ENCODE measurements at regions not wholly inside any gene's neighbourhood (a gene's known extent, or its start where the extent isn't known, plus 50 kb on each side); places are given as distances from the start of the nearest gene placed in this dataset.
"Not testable (repeated sequence)": the region's sequence is repeated elsewhere in the genome, so short reads cannot be mapped to it uniquely, and the experiment has no call there.

DNA sequence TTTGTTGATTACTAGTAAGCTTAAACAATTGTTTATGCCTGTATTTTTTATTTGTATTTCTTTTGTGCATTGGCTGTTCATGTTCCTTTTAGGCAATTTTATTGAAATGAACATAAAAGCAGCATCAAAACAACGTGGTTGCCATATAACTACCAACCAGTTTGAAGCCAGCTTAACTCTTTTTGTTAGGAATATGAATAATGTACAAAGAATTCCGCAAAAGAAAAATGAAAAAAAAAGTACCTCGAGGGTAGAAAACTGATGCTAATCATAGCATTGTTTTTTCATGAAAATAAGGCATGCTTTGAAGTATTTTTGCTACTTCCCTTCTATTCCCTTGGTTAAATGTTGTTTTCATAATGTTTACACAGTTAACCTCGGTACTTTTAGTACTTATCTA, 1024.0 kb upstream of the SLIT2 start:
- FAIRE-seq (no peak), DNase-seq (ENCODE audit: insufficient read length, low spot score) (no peak)
- no peak for TF ChIP-seq POLR2A (IDR thresholded peaks at IDR 0.05; ENCODE audit: low read depth, low read length)

DNA sequence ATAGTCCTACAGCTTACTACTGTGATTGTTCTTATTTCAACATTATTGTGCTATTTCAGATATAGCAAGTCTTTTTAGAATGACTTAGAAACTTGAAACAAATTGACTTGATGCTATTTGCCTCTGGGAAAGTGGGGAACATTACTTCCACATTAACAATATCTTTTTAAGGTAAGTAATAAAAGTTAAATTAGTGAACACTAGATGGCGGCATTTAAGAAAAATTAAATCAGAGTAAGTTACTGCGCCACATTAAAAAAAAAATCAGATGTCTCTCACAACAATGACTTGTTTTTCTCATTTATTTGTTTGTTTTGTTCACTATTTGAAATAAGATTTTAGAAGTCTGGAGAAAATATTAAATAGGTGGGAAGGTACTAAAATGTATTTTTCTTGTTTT, 1026.9 kb upstream of the SLIT2 start:
- DNase-seq (ENCODE audit: insufficient read length, low spot score) (no peak), FAIRE-seq (no peak)
- no peak for TF ChIP-seq POLR2A (IDR thresholded peaks at IDR 0.05; ENCODE audit: low read depth, low read length)

GRCh38 chr4:19216476-19216875, 1035.2 kb upstream of the SLIT2 start:
- DNase-seq (ENCODE audit: insufficient read length, low spot score) (no peak), FAIRE-seq (no peak)
- no peak for TF ChIP-seq POLR2A (IDR thresholded peaks at IDR 0.05; ENCODE audit: low read depth, low read length)

DNA sequence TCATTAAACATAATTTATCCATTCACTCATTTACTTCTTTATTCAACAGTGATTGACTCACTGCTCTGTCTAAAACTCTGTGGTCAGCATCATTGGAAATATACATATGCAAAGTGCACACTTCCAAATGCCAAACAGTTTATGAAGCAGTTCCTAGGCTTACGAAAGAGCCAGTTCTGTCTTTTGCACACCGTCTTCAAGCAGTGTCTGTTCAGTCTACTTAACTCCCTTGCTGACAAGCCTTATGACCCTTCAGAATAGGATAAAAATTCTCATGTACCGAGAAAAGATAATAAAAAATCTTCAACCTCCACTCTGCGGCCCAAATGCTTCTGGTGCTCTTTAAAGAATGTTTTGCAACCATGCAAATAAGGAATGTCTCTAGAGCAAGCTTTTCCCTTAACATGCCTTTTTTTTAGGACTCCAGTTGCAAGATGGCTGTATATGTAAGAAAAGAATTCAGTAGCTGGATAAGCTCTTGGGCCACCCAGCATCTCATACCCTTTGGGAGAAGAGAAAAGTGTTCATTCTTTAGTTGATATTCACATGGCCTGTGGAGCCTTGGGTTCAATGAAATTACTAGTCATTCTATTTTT, 1037.0 kb upstream of the SLIT2 start:
- FAIRE-seq (no peak), DNase-seq (ENCODE audit: insufficient read length, low spot score) (no peak)
- no peak for TF ChIP-seq POLR2A (IDR thresholded peaks at IDR 0.05; ENCODE audit: low read depth, low read length)

DNA sequence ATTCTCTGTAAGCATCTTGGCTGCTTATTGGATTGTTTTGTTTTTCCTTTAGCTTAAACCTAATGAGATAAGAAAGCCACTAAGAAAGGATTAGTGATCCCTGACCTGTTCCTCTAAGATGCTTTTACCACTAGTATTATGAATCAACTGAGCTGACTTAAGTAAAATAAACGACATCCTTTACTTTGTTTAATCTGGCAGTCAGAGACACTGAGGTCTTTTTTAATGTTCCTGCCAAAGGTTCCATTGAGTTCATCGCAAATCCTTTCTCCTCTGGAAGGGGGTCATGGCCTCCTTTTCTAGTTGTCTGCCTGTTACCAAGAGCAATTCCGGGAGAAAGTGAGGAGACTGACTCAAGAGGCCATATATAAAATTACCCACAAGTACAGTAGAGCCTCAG, 1038.3 kb upstream of the SLIT2 start:
- DNase-seq (ENCODE audit: insufficient read length, low spot score) (no peak), FAIRE-seq (no peak)
- TF ChIP-seq POLR2A (IDR thresholded peaks at IDR 0.05; ENCODE audit: low read depth, low read length), result no peak

GRCh38 chr4:19205853-19206252, 1045.9 kb upstream of the SLIT2 start:
- FAIRE-seq (no peak), DNase-seq (ENCODE audit: insufficient read length, low spot score) (no peak)
- TF ChIP-seq POLR2A (IDR thresholded peaks at IDR 0.05; ENCODE audit: low read depth, low read length), result no peak

GRCh38 chr4:19197838-19198237, 1053.9 kb upstream of the SLIT2 start:
- FAIRE-seq; DNase-seq (ENCODE audit: insufficient read length, low spot score): not testable (repeated sequence)

- no peak for TF ChIP-seq POLR2A (IDR thresholded peaks at IDR 0.05; ENCODE audit: low read depth, low read length)
- DNase-seq (ENCODE audit: insufficient read length, low spot score) (no peak), FAIRE-seq (no peak)
Observed at GRCh38 chr4:19195696-19196095, 1056.0 kb upstream of the SLIT2 start.

GRCh38 chr4:19194672-19195071, 1057.0 kb upstream of the SLIT2 start:
- DNase-seq (ENCODE audit: insufficient read length, low spot score) (no peak), FAIRE-seq (no peak)
- no peak for TF ChIP-seq POLR2A (IDR thresholded peaks at IDR 0.05; ENCODE audit: low read depth, low read length)

- TF ChIP-seq POLR2A (IDR thresholded peaks at IDR 0.05; ENCODE audit: low read depth, low read length), result no peak
- FAIRE-seq (no peak), DNase-seq (ENCODE audit: insufficient read length, low spot score) (no peak)
Observed at GRCh38 chr4:19193274-19193981, 1058.3 kb upstream of the SLIT2 start.

DNA sequence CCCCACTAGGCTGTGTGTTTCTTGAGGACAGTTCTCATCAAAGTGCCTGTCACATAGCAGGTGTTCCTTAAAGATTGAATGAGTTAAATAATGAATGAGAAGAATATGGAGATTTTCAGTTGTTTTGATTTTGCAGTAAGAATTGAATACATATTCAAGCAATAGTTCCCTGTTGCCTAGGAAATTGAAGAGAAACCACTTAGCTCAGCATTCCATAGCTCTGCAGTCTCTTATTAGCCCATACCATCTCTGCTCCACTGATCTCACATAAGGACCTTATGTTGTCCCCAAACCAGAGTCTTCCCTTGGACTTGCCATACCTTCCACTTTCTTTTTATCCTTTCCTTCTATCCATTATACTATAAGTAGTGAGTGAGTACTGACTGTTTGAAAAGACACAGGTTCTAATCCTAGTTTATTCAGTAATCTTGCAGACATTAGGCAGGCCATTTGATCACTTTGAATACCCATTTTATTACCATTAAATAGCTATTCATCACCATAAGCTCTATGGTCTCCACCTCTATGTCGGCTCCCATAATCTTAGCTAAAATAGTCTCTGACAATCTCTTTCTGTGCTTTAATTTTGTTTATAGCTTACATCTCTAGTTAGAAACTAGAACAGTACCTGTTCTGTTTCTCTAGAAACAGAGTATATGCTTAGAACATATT, 1059.6 kb upstream of the SLIT2 start:
- no peak for TF ChIP-seq POLR2A (IDR thresholded peaks at IDR 0.05; ENCODE audit: low read depth, low read length)
- no peak for FAIRE-seq
- DNase-seq (ENCODE audit: insufficient read length, low spot score), result no peak

DNA sequence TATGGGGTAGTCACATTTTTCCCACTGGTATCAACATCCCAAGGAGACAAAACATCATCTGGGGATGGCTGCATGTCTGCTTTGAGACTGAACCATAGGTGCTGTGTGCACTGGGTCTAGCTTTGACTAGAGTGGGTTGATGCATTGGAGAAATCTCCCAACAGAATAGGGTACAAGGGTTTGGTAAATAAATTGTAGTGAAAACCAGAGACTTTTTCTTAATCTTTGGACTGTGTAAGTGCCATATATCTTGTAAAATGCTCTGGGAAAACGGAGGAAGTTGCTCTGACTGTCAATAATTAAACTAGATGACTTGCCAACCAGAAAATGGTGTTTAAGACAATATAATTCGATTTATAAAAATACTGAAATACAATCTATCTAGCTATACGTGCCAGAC, 1064.0 kb upstream of the SLIT2 start:
- FAIRE-seq (no peak), DNase-seq (ENCODE audit: insufficient read length, low spot score) (no peak)
- TF ChIP-seq POLR2A (IDR thresholded peaks at IDR 0.05; ENCODE audit: low read depth, low read length), result no peak

- DNase-seq (ENCODE audit: insufficient read length, low spot score) (no peak), FAIRE-seq (no peak)
- no peak for TF ChIP-seq POLR2A (IDR thresholded peaks at IDR 0.05; ENCODE audit: low read depth, low read length)
Observed at GRCh38 chr4:19187096-19187495, 1064.6 kb upstream of the SLIT2 start.

DNA sequence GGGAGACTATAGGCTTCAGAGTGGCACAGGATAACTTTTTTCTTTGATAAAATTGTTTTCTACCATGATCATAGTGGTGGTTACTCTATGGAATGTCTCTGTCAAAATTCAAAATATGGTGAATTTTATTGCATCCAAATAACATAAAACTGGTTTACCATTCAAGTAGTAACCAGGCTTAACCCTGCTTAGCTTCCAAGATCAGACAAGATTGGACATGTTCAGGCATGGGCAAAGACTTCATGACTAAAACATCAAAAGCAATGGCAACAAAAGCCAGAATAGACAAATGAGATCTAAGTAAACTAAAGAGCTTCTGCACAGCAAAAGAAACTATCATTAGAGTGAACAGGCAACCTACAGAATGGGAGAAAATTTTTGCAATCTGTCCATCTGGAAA, 1070.1 kb upstream of the SLIT2 start:
- not testable (repeated sequence) for FAIRE-seq; DNase-seq (ENCODE audit: insufficient read length, low spot score)

GRCh38 chr4:19178835-19179234, 1072.9 kb upstream of the SLIT2 start:
- TF ChIP-seq POLR2A (IDR thresholded peaks at IDR 0.05; ENCODE audit: low read depth, low read length), result no peak
- no peak for FAIRE-seq

More at GRCh38 chr4:19178835-19179234, 1072.9 kb upstream of the SLIT2 start:
- DNase-seq (ENCODE audit: insufficient read length, low spot score), result no peak

All from H54 (cell line).